ENCODE measurements at regions not wholly inside any gene's neighbourhood (a gene's known extent, or its start where the extent isn't known, plus 50 kb on each side); places are given as distances from the start of the nearest gene placed in this dataset.

DNA sequence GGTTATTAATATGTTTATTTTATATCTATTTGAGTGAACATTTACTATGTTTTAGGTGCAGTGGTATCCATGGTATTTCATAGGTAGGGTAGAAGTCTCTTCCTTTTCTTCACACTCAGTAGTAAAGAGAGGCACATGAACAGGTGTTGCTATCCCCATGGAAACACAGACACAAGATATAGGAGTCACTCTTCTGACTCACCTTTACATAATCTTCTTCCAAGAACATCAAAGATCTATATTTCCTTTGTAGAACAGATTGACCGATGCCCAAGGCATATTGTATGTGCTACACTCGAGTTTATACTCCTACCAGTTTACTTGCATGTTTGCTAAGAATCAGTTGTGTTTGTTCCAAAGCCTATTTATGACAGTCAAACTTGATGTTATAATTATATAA is 1997.4 kb downstream of the C4orf33 start:
- Histone ChIP-seq H3K36me3 (ENCODE audit: control insufficient read depth in 1 of 2, insufficient read depth in 2 of 2, low read length in 2 of 2) (no peaks in the 10 kb centered on the region), H3K27me3 (ENCODE audit: control insufficient read depth in 1 of 2, insufficient read depth in 2 of 2, low read length in 2 of 2) (no peaks in the 10 kb centered on the region), H3K9me3 (ENCODE audit: control insufficient read depth in 1 of 2, low read length in 2 of 2) (no peaks in the 10 kb centered on the region), H3K4me1 (ENCODE audit: control insufficient read depth in 1 of 2, insufficient read depth in 2 of 2, low read length in 2 of 2) (no peaks in the 10 kb centered on the region), H3K9ac (ENCODE audit: low read depth in 1 of 2, low read length in 2 of 2) (no peak overlapping the region), H3K4me3 (ENCODE audit: low read depth in 1 of 2, low read length in 2 of 2) (no peak overlapping the region), H3K27ac (ENCODE audit: low read depth, low read length) (no peak overlapping the region)

DNA sequence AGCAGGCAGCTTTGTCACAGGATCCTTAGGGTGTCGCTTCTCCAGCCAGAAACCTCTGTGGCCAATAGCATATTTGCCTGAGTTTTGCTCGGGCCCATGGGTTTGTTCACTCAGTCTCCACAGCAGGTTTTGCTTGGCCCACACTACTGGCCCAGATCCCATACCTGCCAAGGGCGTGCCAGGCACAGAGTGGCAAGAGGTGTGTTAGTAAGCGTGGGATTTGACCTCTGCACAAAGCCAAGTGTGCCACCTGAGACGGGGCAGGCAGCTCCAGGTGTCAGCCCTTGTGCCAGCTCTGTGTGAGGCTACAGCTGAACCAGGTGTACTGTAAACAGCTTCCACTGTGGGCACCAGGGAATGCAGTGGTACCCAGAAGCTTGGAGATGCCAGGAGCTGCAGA is 2003.0 kb downstream of the C4orf33 start:
- H3K9me3 ChIP-seq (ENCODE audit: control insufficient read depth in 1 of 2, low read length in 2 of 2) = peaks cover 2 to 13% of the 10 kb centered on the region in 2 donors
- no peak overlapping the region for H3K9ac ChIP-seq (ENCODE audit: low read depth in 1 of 2, low read length in 2 of 2)
- no peaks in the 10 kb centered on the region for H3K36me3 ChIP-seq (ENCODE audit: control insufficient read depth in 1 of 2, insufficient read depth in 2 of 2, low read length in 2 of 2)
- H3K27ac ChIP-seq (ENCODE audit: low read depth, low read length) = no peak overlapping the region
- H3K4me1 ChIP-seq (ENCODE audit: control insufficient read depth in 1 of 2, insufficient read depth in 2 of 2, low read length in 2 of 2) = no peaks in the 10 kb centered on the region
- H3K27me3 ChIP-seq (ENCODE audit: control insufficient read depth in 1 of 2, insufficient read depth in 2 of 2, low read length in 2 of 2) = no peaks in the 10 kb centered on the region
- H3K4me3 ChIP-seq (ENCODE audit: low read depth in 1 of 2, low read length in 2 of 2) = no peak overlapping the region

DNA sequence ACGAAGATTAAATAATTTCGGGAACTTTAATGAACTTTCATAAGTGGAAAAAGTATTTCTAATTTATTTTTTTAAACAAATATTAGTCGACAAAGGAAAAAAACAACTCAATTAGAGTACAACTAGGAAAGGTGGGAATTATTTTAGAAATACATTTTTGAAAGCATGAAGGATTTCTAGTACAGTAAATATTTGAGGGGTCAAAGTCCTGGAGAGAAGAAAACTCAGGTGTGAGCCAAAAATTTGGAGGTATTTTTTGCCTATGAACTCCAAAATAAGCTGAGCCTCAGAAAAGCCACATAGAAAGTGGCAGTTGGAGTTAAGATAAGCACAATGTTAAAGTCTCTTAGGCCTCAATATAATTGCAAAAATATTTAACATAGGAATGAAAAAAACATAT is 2017.3 kb downstream of the C4orf33 start:
- Histone ChIP-seq H3K9me3 (ENCODE audit: control insufficient read depth in 1 of 2, low read length in 2 of 2) (peaks cover 0 to 2% of the 10 kb centered on the region in 2 donors), H3K27ac (ENCODE audit: low read depth, low read length) (no peak overlapping the region), H3K4me3 (ENCODE audit: low read depth in 1 of 2, low read length in 2 of 2) (no peak overlapping the region), H3K9ac (ENCODE audit: low read depth in 1 of 2, low read length in 2 of 2) (no peak overlapping the region), H3K4me1 (ENCODE audit: control insufficient read depth in 1 of 2, insufficient read depth in 2 of 2, low read length in 2 of 2) (no peaks in the 10 kb centered on the region), H3K27me3 (ENCODE audit: control insufficient read depth in 1 of 2, insufficient read depth in 2 of 2, low read length in 2 of 2) (no peaks in the 10 kb centered on the region), H3K36me3 (ENCODE audit: control insufficient read depth in 1 of 2, insufficient read depth in 2 of 2, low read length in 2 of 2) (no peaks in the 10 kb centered on the region)

DNA sequence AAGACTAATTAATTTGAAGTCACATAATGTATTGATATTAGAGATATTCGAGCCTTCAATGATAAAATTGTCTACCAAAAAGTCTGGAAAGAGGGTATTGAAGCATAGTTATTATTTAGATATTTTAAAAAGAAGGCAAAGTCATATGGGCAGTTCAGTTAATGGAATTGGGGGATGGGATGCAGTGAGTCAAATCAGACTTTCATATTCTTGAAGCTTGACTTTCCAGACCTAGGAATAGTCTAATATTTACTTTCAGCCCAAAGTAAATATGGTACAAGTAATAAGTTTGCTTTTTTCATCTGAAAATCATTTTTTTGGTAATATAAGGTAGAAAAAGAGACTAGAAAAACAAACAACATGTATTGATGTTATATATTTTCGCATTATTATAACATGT is 2017.8 kb downstream of the C4orf33 start:
- H3K4me1 ChIP-seq (ENCODE audit: control insufficient read depth in 1 of 2, insufficient read depth in 2 of 2, low read length in 2 of 2) = no peaks in the 10 kb centered on the region
- H3K9ac ChIP-seq (ENCODE audit: low read depth in 1 of 2, low read length in 2 of 2) = no peak overlapping the region
- H3K4me3 ChIP-seq (ENCODE audit: low read depth in 1 of 2, low read length in 2 of 2) = no peak overlapping the region
- H3K27ac ChIP-seq (ENCODE audit: low read depth, low read length) = no peak overlapping the region
- H3K27me3 ChIP-seq (ENCODE audit: control insufficient read depth in 1 of 2, insufficient read depth in 2 of 2, low read length in 2 of 2) = no peaks in the 10 kb centered on the region
- no peaks in the 10 kb centered on the region for H3K36me3 ChIP-seq (ENCODE audit: control insufficient read depth in 1 of 2, insufficient read depth in 2 of 2, low read length in 2 of 2)
- H3K9me3 ChIP-seq (ENCODE audit: control insufficient read depth in 1 of 2, low read length in 2 of 2) = peaks cover 0 to 2% of the 10 kb centered on the region in 2 donors

DNA sequence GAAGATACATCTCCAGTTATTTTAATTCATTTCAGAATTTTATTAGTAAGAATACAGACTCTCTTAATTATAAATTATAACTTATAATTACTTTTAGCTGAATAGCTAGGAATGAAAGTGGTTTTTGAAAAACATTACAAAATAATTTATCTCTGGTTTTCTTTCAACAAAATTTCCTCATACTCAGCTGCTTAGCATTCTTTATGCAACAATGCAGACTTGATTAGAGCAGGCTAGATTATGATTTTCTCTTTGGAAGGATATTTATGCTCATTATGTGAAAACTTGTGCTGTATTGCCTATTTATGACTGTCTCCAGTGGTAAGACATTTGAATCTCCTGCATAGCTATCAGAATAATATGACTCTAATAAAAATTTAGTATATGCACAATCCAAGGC is 2023.7 kb downstream of the C4orf33 start:
- no peaks in the 10 kb centered on the region for H3K4me1 ChIP-seq (ENCODE audit: control insufficient read depth in 1 of 2, insufficient read depth in 2 of 2, low read length in 2 of 2)
- peaks cover 0 to 2% of the 10 kb centered on the region in 2 donors for H3K9me3 ChIP-seq (ENCODE audit: control insufficient read depth in 1 of 2, low read length in 2 of 2)
- H3K27me3 ChIP-seq (ENCODE audit: control insufficient read depth in 1 of 2, insufficient read depth in 2 of 2, low read length in 2 of 2) = no peaks in the 10 kb centered on the region
- H3K9ac ChIP-seq (ENCODE audit: low read depth in 1 of 2, low read length in 2 of 2) = no peak overlapping the region
- no peak overlapping the region for H3K4me3 ChIP-seq (ENCODE audit: low read depth in 1 of 2, low read length in 2 of 2)
- H3K27ac ChIP-seq (ENCODE audit: low read depth, low read length) = no peak overlapping the region
- no peaks in the 10 kb centered on the region for H3K36me3 ChIP-seq (ENCODE audit: control insufficient read depth in 1 of 2, insufficient read depth in 2 of 2, low read length in 2 of 2)

DNA sequence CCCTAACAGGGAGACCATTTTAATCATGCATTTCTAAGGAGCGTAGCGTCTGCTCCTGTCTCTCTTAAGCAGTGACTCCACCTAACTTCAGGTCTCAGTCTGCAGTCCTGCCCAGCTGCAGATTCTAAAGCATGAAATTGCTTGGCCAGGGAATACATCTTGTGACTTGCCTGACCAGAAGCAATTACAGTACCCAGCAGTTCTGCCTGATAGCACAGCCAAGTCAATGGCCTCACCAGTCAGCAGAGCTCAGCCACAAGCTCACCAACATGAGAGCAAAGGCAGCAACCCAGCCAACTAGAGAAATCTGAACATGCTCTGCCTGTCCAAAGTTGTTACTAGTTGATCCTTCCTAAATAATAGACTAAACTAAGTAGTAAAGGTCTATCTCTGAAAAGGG is 2011.9 kb upstream of the PCDH10 start:
- no peak overlapping the region for H3K4me3 ChIP-seq (ENCODE audit: low read depth in 1 of 2, low read length in 2 of 2)
- H3K9ac ChIP-seq (ENCODE audit: low read depth in 1 of 2, low read length in 2 of 2) = no peak overlapping the region
- H3K27ac ChIP-seq (ENCODE audit: low read depth, low read length) = no peak overlapping the region
- H3K9me3 ChIP-seq (ENCODE audit: control insufficient read depth in 1 of 2, low read length in 2 of 2) = peaks cover 4 to 7% of the 10 kb centered on the region in 2 donors
- no peaks in the 10 kb centered on the region for H3K27me3 ChIP-seq (ENCODE audit: control insufficient read depth in 1 of 2, insufficient read depth in 2 of 2, low read length in 2 of 2)
- H3K4me1 ChIP-seq (ENCODE audit: control insufficient read depth in 1 of 2, insufficient read depth in 2 of 2, low read length in 2 of 2) = no peaks in the 10 kb centered on the region
- no peaks in the 10 kb centered on the region for H3K36me3 ChIP-seq (ENCODE audit: control insufficient read depth in 1 of 2, insufficient read depth in 2 of 2, low read length in 2 of 2)

DNA sequence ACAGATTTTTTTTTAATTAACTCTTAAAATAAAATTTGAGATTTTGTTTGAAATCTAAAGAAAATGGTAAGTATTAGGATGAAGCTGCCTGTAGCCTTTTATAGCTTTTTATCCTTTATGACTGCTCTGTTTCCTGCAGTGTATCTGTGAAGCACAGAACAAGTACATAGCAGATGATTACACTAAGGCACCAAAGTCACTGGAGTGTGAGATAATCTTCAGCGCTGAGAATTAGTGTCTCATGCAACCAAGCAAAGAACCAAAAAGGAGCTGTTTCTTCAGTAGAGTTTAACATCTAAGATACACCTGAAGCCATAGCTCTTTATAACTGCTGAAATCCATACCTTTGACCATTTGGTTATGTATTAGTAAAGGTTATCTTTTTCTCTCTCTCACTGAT is 1989.8 kb upstream of the PCDH10 start:
- no peaks in the 10 kb centered on the region for H3K27me3 ChIP-seq (ENCODE audit: control insufficient read depth in 1 of 2, insufficient read depth in 2 of 2, low read length in 2 of 2)
- no peaks in the 10 kb centered on the region for H3K36me3 ChIP-seq (ENCODE audit: control insufficient read depth in 1 of 2, insufficient read depth in 2 of 2, low read length in 2 of 2)
- H3K27ac ChIP-seq (ENCODE audit: low read depth, low read length) = no peak overlapping the region
- no peaks in the 10 kb centered on the region for H3K4me1 ChIP-seq (ENCODE audit: control insufficient read depth in 1 of 2, insufficient read depth in 2 of 2, low read length in 2 of 2)
- no peak overlapping the region for H3K4me3 ChIP-seq (ENCODE audit: low read depth in 1 of 2, low read length in 2 of 2)
- no peaks in the 10 kb centered on the region for H3K9me3 ChIP-seq (ENCODE audit: control insufficient read depth in 1 of 2, low read length in 2 of 2)
- no peak overlapping the region for H3K9ac ChIP-seq (ENCODE audit: low read depth in 1 of 2, low read length in 2 of 2)

DNA sequence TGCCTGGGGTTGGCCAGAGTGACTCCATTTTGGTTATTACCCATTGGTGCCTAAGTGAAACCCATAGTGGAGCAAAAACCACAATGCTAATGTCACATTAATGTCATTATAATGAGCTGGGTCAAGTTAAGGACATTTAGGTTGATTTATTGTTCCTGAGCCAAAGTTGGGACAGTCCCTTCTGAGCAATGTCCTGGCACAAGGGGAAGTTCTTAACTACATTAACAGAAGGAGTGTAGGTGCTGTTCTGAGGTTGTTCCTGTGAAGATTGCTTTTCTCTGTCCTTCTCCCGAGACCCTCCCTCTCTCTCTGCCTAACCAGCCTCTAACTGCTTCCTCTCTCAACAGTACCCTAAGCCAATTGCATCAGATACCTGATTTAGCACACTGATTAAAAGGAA is 1956.8 kb upstream of the PCDH10 start:
- Histone ChIP-seq H3K9me3 (ENCODE audit: control insufficient read depth in 1 of 2, low read length in 2 of 2) (peaks cover 2 to 11% of the 10 kb centered on the region in 2 donors), H3K36me3 (ENCODE audit: control insufficient read depth in 1 of 2, insufficient read depth in 2 of 2, low read length in 2 of 2) (no peaks in the 10 kb centered on the region), H3K4me3 (ENCODE audit: low read depth in 1 of 2, low read length in 2 of 2) (no peak overlapping the region), H3K27ac (ENCODE audit: low read depth, low read length) (no peak overlapping the region), H3K27me3 (ENCODE audit: control insufficient read depth in 1 of 2, insufficient read depth in 2 of 2, low read length in 2 of 2) (no peaks in the 10 kb centered on the region), H3K9ac (ENCODE audit: low read depth in 1 of 2, low read length in 2 of 2) (no peak overlapping the region), H3K4me1 (ENCODE audit: control insufficient read depth in 1 of 2, insufficient read depth in 2 of 2, low read length in 2 of 2) (no peaks in the 10 kb centered on the region)

DNA sequence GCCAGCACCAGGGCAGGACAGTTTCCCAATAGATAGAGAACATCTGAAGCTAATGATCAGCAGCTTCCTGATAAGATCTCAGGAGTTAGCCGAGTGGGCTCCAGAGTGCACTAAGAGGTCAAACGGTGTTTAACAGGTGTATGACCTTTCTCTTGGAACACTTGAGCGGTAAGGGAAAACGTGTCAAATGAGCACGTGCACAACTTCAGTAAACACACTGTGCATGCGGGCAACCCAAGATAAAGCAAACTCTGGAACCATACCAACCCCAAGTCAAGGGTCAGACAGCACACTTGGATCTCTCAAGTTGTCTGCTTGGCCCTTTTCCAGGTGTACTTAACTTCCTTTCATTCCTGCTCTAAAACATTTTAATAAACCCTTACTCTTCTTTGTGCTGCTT is 1941.5 kb upstream of the PCDH10 start:
- Histone ChIP-seq H3K4me1 (ENCODE audit: control insufficient read depth in 1 of 2, insufficient read depth in 2 of 2, low read length in 2 of 2) (no peaks in the 10 kb centered on the region), H3K9ac (ENCODE audit: low read depth in 1 of 2, low read length in 2 of 2) (no peak overlapping the region), H3K36me3 (ENCODE audit: control insufficient read depth in 1 of 2, insufficient read depth in 2 of 2, low read length in 2 of 2) (no peaks in the 10 kb centered on the region), H3K27ac (ENCODE audit: low read depth, low read length) (no peak overlapping the region), H3K9me3 (ENCODE audit: control insufficient read depth in 1 of 2, low read length in 2 of 2) (peaks cover 0 to 9% of the 10 kb centered on the region in 2 donors), H3K4me3 (ENCODE audit: low read depth in 1 of 2, low read length in 2 of 2) (no peak overlapping the region), H3K27me3 (ENCODE audit: control insufficient read depth in 1 of 2, insufficient read depth in 2 of 2, low read length in 2 of 2) (no peaks in the 10 kb centered on the region)

DNA sequence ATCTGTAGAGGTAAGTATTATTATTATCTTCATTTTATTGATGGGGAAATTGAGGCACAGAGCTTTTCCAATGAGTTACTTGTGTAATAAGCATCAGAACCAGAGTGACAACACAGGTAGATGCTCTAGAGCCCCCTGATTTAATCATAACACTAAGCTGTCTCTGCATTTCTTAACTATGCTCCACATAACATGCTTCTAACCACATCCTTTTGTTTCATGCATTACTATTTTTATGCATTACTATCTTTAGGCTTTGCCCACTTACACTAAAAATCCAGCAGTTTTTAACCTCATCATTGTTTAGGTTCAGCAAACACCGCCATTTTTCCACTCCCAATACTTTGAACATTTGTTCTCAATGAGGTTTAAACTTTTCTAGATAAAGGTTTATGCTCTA is 1900.8 kb upstream of the PCDH10 start:
- H3K4me3 ChIP-seq (ENCODE audit: low read depth in 1 of 2, low read length in 2 of 2) = no peak overlapping the region
- no peaks in the 10 kb centered on the region for H3K36me3 ChIP-seq (ENCODE audit: control insufficient read depth in 1 of 2, insufficient read depth in 2 of 2, low read length in 2 of 2)
- H3K9me3 ChIP-seq (ENCODE audit: control insufficient read depth in 1 of 2, low read length in 2 of 2) = no peaks in the 10 kb centered on the region
- H3K27me3 ChIP-seq (ENCODE audit: control insufficient read depth in 1 of 2, insufficient read depth in 2 of 2, low read length in 2 of 2) = no peaks in the 10 kb centered on the region
- H3K9ac ChIP-seq (ENCODE audit: low read depth in 1 of 2, low read length in 2 of 2) = no peak overlapping the region
- H3K27ac ChIP-seq (ENCODE audit: low read depth, low read length) = no peak overlapping the region
- H3K4me1 ChIP-seq (ENCODE audit: control insufficient read depth in 1 of 2, insufficient read depth in 2 of 2, low read length in 2 of 2) = no peaks in the 10 kb centered on the region

DNA sequence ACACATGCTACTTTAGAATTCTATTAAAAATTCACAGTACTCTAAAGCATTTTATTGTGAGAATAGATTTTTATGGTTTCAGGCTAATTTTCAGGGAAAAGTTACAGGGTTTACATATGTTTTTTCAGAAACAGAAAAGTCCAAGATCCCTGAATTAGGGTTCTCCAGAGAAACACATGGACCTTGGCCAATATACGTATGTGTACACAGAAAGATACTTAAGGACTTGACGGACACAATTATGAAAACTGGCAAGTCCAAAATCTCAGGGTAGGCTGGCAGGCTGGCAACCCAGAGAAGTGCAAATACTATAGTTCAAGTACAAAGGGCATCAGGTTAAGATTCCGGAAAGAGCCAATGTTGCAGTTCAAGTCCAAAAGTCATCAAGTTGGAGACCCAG is 1897.8 kb upstream of the PCDH10 start:
- Histone ChIP-seq H3K27me3 (ENCODE audit: control insufficient read depth in 1 of 2, insufficient read depth in 2 of 2, low read length in 2 of 2) (no peaks in the 10 kb centered on the region), H3K4me1 (ENCODE audit: control insufficient read depth in 1 of 2, insufficient read depth in 2 of 2, low read length in 2 of 2) (no peaks in the 10 kb centered on the region), H3K4me3 (ENCODE audit: low read depth in 1 of 2, low read length in 2 of 2) (no peak overlapping the region), H3K9ac (ENCODE audit: low read depth in 1 of 2, low read length in 2 of 2) (no peak overlapping the region), H3K27ac (ENCODE audit: low read depth, low read length) (no peak overlapping the region), H3K36me3 (ENCODE audit: control insufficient read depth in 1 of 2, insufficient read depth in 2 of 2, low read length in 2 of 2) (no peaks in the 10 kb centered on the region), H3K9me3 (ENCODE audit: control insufficient read depth in 1 of 2, low read length in 2 of 2) (no peaks in the 10 kb centered on the region)
